SIG-M5 treated with dmso at 0.1 percent for 504 hours (cell line): ENCODE measurements at regions not wholly inside any gene's neighbourhood (a gene's known extent, or its start where the extent isn't known, plus 50 kb on each side); places are given as distances from the start of the nearest gene placed in this dataset.
"Not testable (repeated sequence)": the region's sequence is repeated elsewhere in the genome, so short reads cannot be mapped to it uniquely, and the experiment has no call there.

ENCODE experiments used
- DNase-seq: peaks from one replicate; lab custom pipeline; 2025; ENCODE audit not compliant: unreplicated experiment; lab: John Stamatoyannopoulos, UW

GRCh38 chr13:73542446-73542845 is 483.6 kb downstream of the KLF5 start:
- DNase-seq: no peak

GRCh38 chr13:73536865-73537264 is 478.1 kb downstream of the KLF5 start:
- no peak for DNase-seq

DNA sequence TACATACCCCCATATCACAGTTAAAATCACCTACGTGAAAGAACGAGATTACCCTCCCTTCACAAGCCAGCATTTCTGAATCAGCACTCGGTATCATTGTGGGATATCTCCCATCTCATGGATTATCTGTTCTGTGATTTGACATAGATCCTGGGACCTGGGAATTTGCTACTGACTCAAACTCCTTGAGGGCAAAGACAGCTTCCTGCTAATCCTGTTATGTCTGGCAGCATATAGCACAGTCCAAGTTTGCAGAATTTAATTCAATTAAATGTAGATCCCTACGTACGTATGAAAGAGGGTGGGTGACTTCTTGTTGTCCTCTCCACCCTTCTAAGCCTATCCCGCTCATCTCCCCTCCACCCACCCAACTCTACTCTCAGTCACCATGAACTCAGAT is 476.5 kb downstream of the KLF5 start:
- DNase-seq: no peak

- DNase-seq: no peak
Observed at GRCh38 chr13:73532987-73533510, 474.2 kb downstream of the KLF5 start.

DNA sequence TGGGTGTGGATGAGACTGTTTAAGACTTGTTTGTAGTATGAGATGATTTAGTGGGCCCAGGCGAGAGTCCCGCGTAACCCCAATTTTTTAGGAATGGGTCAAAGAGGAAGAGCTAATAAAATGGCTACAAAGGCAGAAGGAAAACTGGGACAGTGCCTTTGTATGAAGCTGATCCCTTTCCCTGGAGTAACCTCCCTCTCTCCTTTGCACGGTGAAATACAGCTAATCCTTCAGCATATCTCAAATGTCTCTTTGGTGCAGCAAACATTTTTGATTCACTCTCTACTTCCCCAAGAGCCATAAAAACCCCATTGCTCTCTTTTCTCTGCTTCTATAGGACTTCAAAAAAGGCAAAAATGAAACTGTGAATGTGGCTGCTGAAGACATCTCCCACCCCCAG is 473.8 kb downstream of the KLF5 start:
- no peak for DNase-seq

DNA sequence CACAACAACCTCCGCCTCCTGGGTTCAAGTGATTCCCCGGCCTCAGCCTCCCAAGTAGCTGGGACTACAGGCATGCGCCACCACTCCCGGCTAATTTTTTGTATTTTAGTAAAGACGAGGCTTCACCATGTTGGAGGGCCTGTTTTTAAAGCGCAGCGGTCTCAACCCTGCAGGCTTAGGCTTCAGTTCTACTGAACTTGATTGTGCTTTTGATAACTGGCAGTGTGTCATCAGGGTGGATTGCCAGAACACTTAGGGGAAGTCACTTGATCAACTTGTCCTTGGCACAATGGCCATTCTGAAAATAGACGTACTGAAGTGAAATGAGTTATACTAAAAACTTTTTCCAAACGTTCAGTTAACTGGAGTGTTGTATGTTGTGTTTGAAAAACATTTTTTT is 472.2 kb downstream of the KLF5 start:
- no peak for DNase-seq

DNA sequence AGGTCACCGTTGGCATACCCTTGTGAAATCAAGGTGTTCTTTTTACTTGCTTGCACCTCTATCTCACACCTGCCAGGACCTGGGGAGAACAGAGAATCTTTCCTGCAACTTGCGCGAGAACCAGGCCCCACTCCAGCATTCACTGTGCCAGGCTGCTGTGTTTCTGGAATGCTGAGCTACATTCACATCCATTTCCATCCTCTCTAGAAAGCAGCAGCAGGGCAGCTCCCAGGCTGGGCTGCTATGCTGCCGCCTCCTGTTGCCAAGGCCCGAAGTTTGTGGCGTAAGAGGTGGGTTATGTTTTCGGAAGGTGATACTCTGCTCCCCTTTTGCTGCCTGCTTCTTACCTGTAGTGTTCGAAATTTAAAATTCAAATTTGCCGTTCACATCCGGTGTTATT is 464.1 kb downstream of the KLF5 start:
- no peak for DNase-seq

DNA sequence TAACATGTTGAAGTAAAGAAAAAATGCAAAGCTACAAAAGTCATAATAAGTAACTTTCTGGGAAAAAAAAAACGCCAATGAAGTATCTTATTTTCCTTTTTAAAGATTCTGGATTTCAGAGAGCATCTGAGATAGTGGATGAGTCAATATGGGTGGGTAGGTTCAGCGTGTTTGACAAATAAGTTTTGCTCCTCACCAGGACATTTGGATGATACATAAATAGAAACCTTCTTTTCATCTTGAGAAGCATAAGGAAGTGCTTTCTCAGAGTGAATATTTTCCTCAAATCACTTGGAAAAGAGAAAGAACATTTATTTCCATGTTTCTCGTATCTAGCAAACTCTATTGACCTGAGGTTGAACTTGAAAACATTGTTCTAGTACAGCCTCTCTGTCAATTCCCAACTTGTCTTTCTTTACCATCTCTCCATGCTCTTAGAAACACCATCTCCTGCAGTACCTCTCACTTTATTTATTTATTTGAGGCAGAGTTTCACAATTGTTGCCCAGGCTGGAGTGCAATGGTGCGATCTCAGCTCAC is 463.2 kb downstream of the KLF5 start:
- no peak for DNase-seq

GRCh38 chr13:73521290-73521624 is 462.5 kb downstream of the KLF5 start:
- no peak for DNase-seq

DNA sequence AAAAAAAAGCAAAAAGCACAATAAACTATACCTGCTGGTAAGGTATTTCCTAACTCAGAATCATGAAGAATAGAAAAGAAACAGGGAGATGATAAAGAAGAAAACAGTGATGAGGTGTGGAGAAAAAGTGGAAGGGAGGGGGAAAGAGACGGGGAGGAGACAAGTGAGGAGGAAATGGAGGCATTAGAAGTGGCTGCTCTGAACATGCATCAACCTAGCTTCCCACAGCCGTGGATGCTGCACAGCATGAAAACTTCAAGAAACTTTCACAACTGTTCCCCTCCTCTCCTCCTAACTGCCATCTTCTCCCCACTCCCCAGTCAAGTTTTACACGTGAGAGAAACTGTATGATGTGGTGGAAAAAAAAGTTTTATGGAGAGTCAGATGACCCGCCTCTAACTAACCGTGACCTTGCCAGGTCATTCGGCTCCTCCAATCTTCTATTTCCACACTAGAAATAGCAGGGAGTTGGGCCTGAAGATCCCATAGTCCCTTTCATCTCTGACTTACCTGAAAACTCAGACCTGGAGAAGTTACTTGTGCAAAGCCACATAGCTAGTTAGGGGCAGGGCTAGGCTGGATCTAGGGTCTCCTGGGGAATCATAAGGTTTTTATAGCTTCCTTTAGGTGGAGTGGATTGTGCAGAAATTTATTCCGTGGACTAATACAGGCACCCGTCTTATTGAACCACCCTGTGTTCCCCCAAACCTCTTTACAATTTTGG is 461.9 kb downstream of the KLF5 start:
- DNase-seq: no peak

DNA sequence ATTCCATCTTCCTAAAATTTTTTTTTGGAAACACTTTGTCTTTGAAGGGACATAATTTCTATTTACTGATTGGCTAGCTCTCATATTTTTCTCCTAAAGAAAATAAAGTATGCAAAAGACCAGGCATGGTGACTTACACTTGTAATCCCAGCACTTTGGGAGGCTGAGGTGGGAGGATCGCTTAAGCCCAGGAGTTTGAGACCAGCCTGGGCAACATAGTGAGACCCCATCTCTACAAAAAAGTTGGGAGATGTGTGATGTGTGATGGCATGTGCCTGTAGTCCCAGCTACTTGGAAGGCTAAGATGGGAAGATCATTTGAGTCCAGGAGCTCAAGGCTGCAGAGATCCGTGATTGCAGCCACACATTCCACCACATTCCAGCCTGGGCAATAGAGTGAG is 461.3 kb downstream of the KLF5 start:
- not testable (repeated sequence) for DNase-seq

GRCh38 chr13:73519396-73520116 is 460.8 kb downstream of the KLF5 start:
- DNase-seq: no peak

GRCh38 chr13:73517766-73518165 is 459.0 kb downstream of the KLF5 start:
- DNase-seq: no peak

- DNase-seq: no peak
Observed at GRCh38 chr13:73516731-73517130, 457.9 kb downstream of the KLF5 start.

DNA sequence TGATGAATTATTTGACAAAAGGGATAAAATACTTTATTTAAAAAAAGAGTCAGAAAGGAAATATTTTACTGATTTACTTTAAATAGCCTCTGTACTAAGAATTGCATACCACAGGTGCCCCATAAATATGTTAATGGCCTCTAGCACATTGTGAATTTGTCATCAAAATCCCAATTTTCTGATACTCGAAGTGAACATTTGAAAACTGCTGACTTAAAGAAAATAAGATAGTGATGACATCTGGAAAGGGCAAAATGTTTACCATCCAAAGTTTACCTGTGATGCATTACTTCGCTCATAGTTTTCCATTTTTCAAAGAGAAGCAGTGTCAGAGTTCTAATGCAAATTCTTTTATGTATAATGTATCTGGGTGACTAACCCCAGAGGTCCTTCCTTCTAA is 455.4 kb downstream of the KLF5 start:
- DNase-seq: no peak

DNA sequence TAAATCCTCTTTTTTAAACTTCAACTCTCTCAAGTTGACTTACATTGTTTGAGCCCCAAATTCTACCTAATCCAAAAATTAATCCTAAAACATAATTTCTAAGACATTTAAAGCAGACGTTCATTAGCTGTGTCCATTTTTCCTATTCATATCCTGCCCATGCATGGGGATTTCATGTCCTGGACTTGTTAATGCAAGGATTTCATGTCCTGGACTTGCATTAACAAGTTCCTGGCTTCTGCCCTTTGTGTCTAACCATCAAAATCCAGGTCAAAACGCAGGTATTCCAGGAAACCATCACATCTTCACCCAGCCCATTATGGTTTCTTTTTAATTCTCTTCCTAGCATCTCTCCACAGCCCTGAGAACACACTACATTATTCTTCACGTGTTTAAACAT is 454.9 kb downstream of the KLF5 start:
- no peak for DNase-seq

GRCh38 chr13:73508841-73509240 is 450.0 kb downstream of the KLF5 start:
- DNase-seq: no peak

GRCh38 chr13:73505376-73505890 is 446.6 kb downstream of the KLF5 start:
- no peak for DNase-seq

GRCh38 chr13:73499695-73500094 is 440.9 kb downstream of the KLF5 start:
- DNase-seq: no peak

DNA sequence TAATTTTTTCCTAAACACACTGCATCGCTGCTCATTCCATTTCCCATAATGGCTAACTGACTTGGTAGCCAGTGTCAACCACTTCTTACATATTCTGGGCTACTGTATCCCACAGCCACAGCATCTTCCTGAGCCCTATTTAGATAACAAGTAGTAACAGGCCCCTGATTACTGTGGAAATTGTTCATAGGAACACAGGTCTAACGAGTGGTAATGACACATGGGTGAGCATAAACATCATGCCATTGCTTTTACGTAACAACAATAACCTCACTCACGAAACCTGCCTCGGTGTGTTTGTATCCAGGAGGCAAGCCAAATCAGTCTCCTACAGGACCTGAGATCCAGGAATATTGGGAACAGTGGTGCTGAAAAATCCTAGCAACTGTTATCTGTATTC is 438.6 kb downstream of the KLF5 start:
- no peak for DNase-seq

- DNase-seq: no peak
Observed at GRCh38 chr13:73496711-73497110, 437.9 kb downstream of the KLF5 start.

DNA sequence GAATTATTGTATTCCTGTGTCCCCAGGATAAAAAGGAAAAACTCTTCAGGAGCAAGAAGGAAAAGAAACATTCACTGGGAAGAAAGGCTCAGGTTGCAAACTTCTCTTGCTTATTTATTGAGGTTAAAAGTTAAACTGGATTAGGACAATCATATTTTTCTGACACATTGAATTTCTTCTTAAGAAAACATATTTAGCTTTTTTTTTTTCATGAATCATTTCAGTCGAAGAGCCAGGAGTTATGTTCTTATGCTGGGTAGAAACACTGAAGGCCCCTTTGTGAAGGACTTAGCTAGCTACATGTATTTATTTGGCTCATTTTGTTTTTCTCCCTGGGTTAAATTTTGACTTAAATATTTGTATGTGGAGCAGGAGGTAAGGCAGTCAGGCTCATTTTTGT is 434.0 kb downstream of the KLF5 start:
- no peak for DNase-seq
